ENCODE measurements at regions not wholly inside any gene's neighbourhood (a gene's known extent, or its start where the extent isn't known, plus 50 kb on each side); places are given as distances from the start of the nearest gene placed in this dataset.

GRCh38 chr7:82672078-82672477 lies 228.5 kb upstream of the CACNA2D1 start:
- TF ChIP-seq YY1 (IDR thresholded peaks at IDR 0.05; ENCODE audit: insufficient read depth, insufficient read length) (no peak), ZNF274 (IDR thresholded peaks at IDR 0.05; ENCODE audit: low read depth, low read length) (no peak), SUZ12 (IDR thresholded peaks at IDR 0.05; ENCODE audit: extremely low read depth, insufficient read depth, insufficient read length) (no peak)

Data from NT2/D1 (cell line).